DOHH2 (cell line): ENCODE measurements at regions not wholly inside any gene's neighbourhood (a gene's known extent, or its start where the extent isn't known, plus 50 kb on each side); places are given as distances from the start of the nearest gene placed in this dataset.

ENCODE experiments used
- EZH2phosphoT487 ChIP-seq: fragments of 200-600 bp; sonication (generic); IDR thresholded peaks from 2 replicates; pipeline ENCODE4 v1.6.1; 2017; ENCODE audit warnings: borderline replicate concordance, mild to moderate bottlenecking, antibody characterized with exemption, low read length, moderate library complexity, mixed read lengths
- TF ChIP-seq, protein P1 (sequence below): fragments of 200-600 bp; sonication (generic); IDR thresholded peaks from one replicate; pipeline ENCODE4 v1.5.1; 2014; ENCODE audit warnings: antibody characterized with exemption, mild to moderate bottlenecking, low read depth, low read length; ENCODE audit not compliant: poor library complexity, severe bottlenecking

- TF ChIP-seq, protein P1, sequence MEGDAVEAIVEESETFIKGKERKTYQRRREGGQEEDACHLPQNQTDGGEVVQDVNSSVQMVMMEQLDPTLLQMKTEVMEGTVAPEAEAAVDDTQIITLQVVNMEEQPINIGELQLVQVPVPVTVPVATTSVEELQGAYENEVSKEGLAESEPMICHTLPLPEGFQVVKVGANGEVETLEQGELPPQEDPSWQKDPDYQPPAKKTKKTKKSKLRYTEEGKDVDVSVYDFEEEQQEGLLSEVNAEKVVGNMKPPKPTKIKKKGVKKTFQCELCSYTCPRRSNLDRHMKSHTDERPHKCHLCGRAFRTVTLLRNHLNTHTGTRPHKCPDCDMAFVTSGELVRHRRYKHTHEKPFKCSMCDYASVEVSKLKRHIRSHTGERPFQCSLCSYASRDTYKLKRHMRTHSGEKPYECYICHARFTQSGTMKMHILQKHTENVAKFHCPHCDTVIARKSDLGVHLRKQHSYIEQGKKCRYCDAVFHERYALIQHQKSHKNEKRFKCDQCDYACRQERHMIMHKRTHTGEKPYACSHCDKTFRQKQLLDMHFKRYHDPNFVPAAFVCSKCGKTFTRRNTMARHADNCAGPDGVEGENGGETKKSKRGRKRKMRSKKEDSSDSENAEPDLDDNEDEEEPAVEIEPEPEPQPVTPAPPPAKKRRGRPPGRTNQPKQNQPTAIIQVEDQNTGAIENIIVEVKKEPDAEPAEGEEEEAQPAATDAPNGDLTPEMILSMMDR, result no peak
- TF ChIP-seq EZH2phosphoT487, result no peak
Observed at GRCh38 chr3:107966276-107966675, 124.6 kb downstream of the CD47 start.
